ENCODE measurements at regions not wholly inside any gene's neighbourhood (a gene's known extent, or its start where the extent isn't known, plus 50 kb on each side); places are given as distances from the start of the nearest gene placed in this dataset.

DNA sequence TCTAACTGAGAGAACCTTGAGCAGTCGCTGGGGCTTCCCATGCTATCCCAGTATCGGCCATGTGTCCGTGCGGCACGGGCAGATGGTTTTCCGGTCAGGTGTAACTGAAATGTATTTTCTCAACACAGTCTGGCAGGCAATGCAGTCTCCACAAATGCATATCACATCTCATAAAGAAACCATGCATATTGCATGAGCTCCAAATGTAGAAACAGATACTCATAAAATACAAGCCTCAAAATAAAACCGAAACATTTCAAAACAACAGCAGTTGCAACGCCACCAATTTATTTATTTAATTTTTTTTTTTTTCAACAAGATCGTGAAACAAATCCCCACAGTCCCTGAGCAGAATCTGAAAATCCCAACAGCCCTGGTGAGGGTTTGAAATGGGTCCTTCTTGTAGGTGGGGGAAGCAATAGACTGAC, 299.4 kb downstream of the LPIN1 start:
- Histone ChIP-seq H3K9ac (ENCODE audit: low read length) (peak overlapping the region; percentile 52), H3K4me1 (ENCODE audit: control insufficient read depth in 2 of 2, insufficient read depth in 2 of 2, low read length in 2 of 2) (peaks cover 95 to 96% of the 10 kb centered on the region in 2 donors), H4K20me1 (ENCODE audit: control insufficient read depth, insufficient read depth, low read length, poor library complexity, severe bottlenecking) (no peaks in the 10 kb centered on the region), H3K79me2 (ENCODE audit: control insufficient read depth, insufficient read depth, low read length) (no peaks in the 10 kb centered on the region), H3K27me3 (replicated peaks in 1 of 4; ENCODE audit: control extremely low read depth in 1 of 4, control insufficient read depth in 3 of 4, insufficient read depth in 4 of 4, low read length in 3 of 4) (no peaks in the 10 kb centered on the region), H2AFZ (ENCODE audit: insufficient read depth, low read depth, low read length, poor library complexity, severe bottlenecking) (peak overlapping the region; percentile 27), H3K27ac (ENCODE audit: low read length in 2 of 2) (peak overlapping the region; percentile 76 to 79), H3K9me3 (ENCODE audit: control extremely low read depth in 1 of 3, control insufficient read depth in 2 of 3, insufficient read depth in 1 of 3, low read length in 2 of 3) (peaks cover 0 to 8% (median 0%) of the 10 kb centered on the region in 3 donors), H3K36me3 (replicated peaks in 1 of 2; ENCODE audit: control extremely low read depth in 1 of 2, control insufficient read depth in 1 of 2, extremely low read depth in 1 of 2, insufficient read depth in 2 of 2, low read length in 1 of 2) (no peaks in the 10 kb centered on the region), H3K4me2 (replicated peaks; ENCODE audit: low read depth, low read length, poor library complexity, severe bottlenecking) (peak overlapping the region; percentile 70), H3K4me3 (ENCODE audit: control extremely low read depth in 1 of 5, extremely low read depth in 1 of 5, insufficient read depth in 1 of 5, low read depth in 2 of 5, low read length in 4 of 5) (peak overlapping the region in 1 of 5 experiments; percentile 61)
- Mint-ChIP-seq H3K9me3 (ENCODE audit: insufficient read depth) (peaks cover 4% of the 10 kb centered on the region), H3K27me3 (no peaks in the 10 kb centered on the region), H3K4me1 (peaks cover 95% of the 10 kb centered on the region), H3K4me3 (peak overlapping the region; percentile 78), H3K27ac (peak overlapping the region; percentile 90)
- WGBS (ENCODE audit: insufficient coverage): 80% methylated on average over 5 of the region's 9 CpGs
- no peak for TF ChIP-seq EZH2 (IDR thresholded peaks at IDR 0.05; ENCODE audit: borderline replicate concordance, insufficient read depth, low read depth, low read length, poor library complexity, severe bottlenecking)
- TF ChIP-seq, protein P1, sequence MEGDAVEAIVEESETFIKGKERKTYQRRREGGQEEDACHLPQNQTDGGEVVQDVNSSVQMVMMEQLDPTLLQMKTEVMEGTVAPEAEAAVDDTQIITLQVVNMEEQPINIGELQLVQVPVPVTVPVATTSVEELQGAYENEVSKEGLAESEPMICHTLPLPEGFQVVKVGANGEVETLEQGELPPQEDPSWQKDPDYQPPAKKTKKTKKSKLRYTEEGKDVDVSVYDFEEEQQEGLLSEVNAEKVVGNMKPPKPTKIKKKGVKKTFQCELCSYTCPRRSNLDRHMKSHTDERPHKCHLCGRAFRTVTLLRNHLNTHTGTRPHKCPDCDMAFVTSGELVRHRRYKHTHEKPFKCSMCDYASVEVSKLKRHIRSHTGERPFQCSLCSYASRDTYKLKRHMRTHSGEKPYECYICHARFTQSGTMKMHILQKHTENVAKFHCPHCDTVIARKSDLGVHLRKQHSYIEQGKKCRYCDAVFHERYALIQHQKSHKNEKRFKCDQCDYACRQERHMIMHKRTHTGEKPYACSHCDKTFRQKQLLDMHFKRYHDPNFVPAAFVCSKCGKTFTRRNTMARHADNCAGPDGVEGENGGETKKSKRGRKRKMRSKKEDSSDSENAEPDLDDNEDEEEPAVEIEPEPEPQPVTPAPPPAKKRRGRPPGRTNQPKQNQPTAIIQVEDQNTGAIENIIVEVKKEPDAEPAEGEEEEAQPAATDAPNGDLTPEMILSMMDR (IDR thresholded peaks at IDR 0.05): no peak
- ATAC-seq (ENCODE audit: low read depth): no peak
- intact Hi-C loops (cut with micrococcal nuclease): loop anchor here (1.0 to 10.0 kb wide), 6 partner anchors 7 to 671 kb away; partner anchors contain the start of gene TRIB2
- peak; percentile 39 for DNase-seq
- POLR2A ChIA-PET: interaction anchor here (0.8 to 3.5 kb wide), 4 partner anchors 11 to 142 kb away, joined by 3 to 25 read pairs (median 10); no protein-coding TSS in a partner anchor
- CTCF ChIA-PET: interaction anchor here (0.7 to 2.1 kb wide), 6 partner anchors 10 to 671 kb away, joined by 3 to 10 read pairs (median 4); partner anchors contain the start of gene TRIB2

DNA sequence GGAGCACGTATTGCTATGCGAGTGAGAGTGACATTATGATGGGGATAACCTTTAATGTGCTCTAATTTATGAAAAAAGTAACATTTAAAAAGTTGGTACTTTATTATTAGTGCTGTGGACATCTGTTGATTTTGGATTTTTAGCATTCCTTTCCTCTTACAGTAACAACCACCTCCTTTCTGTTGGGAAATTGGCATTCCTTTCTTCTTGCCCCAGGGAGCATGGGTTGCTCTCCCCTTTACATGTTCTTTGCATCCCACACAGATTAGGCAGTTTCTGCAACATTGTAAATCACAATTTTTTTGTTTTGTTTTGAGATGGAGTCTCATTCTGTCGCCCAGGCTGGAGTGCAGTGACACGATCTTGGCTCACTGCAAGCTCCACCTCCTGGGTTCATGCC, 300.2 kb downstream of the LPIN1 start:
- Mint-ChIP-seq H3K9me3 (ENCODE audit: insufficient read depth) (peaks cover under 1% of the 10 kb centered on the region), H3K27ac (peak overlapping the region; percentile 90), H3K4me1 (peaks cover 93% of the 10 kb centered on the region), H3K4me3 (peak overlapping the region; percentile 78), H3K27me3 (no peaks in the 10 kb centered on the region)
- CTCF ChIA-PET: interaction anchor here (0.9 to 2.1 kb wide), 2 partner anchors 17 to 670 kb away, joined by 3 to 10 read pairs; partner anchors contain the start of gene TRIB2
- Histone ChIP-seq H3K27me3 (replicated peaks in 1 of 4; ENCODE audit: control extremely low read depth in 1 of 4, control insufficient read depth in 3 of 4, insufficient read depth in 4 of 4, low read length in 3 of 4) (no peaks in the 10 kb centered on the region), H3K27ac (ENCODE audit: low read length in 2 of 2) (peak overlapping the region; percentile 76 to 79), H3K9ac (ENCODE audit: low read length) (peak overlapping the region; percentile 52), H3K79me2 (ENCODE audit: control insufficient read depth, insufficient read depth, low read length) (no peaks in the 10 kb centered on the region), H3K4me3 (ENCODE audit: control extremely low read depth in 1 of 5, extremely low read depth in 1 of 5, insufficient read depth in 1 of 5, low read depth in 2 of 5, low read length in 4 of 5) (peak overlapping the region in 1 of 5 experiments; percentile 61), H2AFZ (ENCODE audit: insufficient read depth, low read depth, low read length, poor library complexity, severe bottlenecking) (peak overlapping the region; percentile 27), H3K4me1 (ENCODE audit: control insufficient read depth in 2 of 2, insufficient read depth in 2 of 2, low read length in 2 of 2) (peaks cover 93 to 96% of the 10 kb centered on the region in 2 donors), H4K20me1 (ENCODE audit: control insufficient read depth, insufficient read depth, low read length, poor library complexity, severe bottlenecking) (no peaks in the 10 kb centered on the region), H3K9me3 (ENCODE audit: control extremely low read depth in 1 of 3, control insufficient read depth in 2 of 3, insufficient read depth in 1 of 3, low read length in 2 of 3) (peaks cover 0 to 4% (median 0%) of the 10 kb centered on the region in 3 donors), H3K36me3 (replicated peaks in 1 of 2; ENCODE audit: control extremely low read depth in 1 of 2, control insufficient read depth in 1 of 2, extremely low read depth in 1 of 2, insufficient read depth in 2 of 2, low read length in 1 of 2) (no peaks in the 10 kb centered on the region), H3K4me2 (replicated peaks; ENCODE audit: low read depth, low read length, poor library complexity, severe bottlenecking) (peak overlapping the region; percentile 70)
- ATAC-seq (ENCODE audit: low read depth): no peak
- WGBS (ENCODE audit: insufficient coverage): no CpG with 5 or more reads among the region's 4 CpGs
- intact Hi-C loops (cut with micrococcal nuclease): loop anchor here (5.0 to 10.0 kb wide), 4 partner anchors 184 to 671 kb away; partner anchors contain the start of gene TRIB2
- DNase-seq: no peak
- TF ChIP-seq, protein P1 (IDR thresholded peaks at IDR 0.05): no peak
- TF ChIP-seq EZH2 (IDR thresholded peaks at IDR 0.05; ENCODE audit: borderline replicate concordance, insufficient read depth, low read depth, low read length, poor library complexity, severe bottlenecking): no peak
- POLR2A ChIA-PET: interaction anchor here (0.8 to 3.5 kb wide), 3 partner anchors 12 to 142 kb away, joined by 3 to 25 read pairs (median 14); no protein-coding TSS in a partner anchor

Measured in B cell (primary cell).